GM23338 (cell line): ENCODE measurements at regions not wholly inside any gene's neighbourhood (a gene's known extent, or its start where the extent isn't known, plus 50 kb on each side); places are given as distances from the start of the nearest gene placed in this dataset.
"Not testable (repeated sequence)": the region's sequence is repeated elsewhere in the genome, so short reads cannot be mapped to it uniquely, and the experiment has no call there.

ENCODE experiments used
- ATAC-seq: fragments of 200-7000 bp; cut with Tn5 transposase; 3 replicates; pipeline ENCODE4 v1.9.1; 2020
- DNase-seq: peaks from one replicate; pipeline ENCODE4 v3.0.0-alpha.2; 2015; ENCODE audit warnings: low spot score
- H2AFZ ChIP-seq: fragments of 200-600 bp; sonication (generic); 2 replicates; pipeline ENCODE4 v1.8.0; 2016; ENCODE audit warnings: antibody characterized with exemption, mild to moderate bottlenecking, moderate library complexity
- H3F3A ChIP-seq: fragments of 200-600 bp; sonication (generic); replicated peaks from 2 replicates; pipeline ENCODE4 v1.8.0; 2017; ENCODE audit warnings: antibody characterized with exemption, mixed run types, low read depth
- H3K27ac ChIP-seq: fragments of 200-600 bp; sonication (generic); 2 replicates; pipeline ENCODE4 v1.6.1; 2016; ENCODE audit warnings: low read depth
- H3K27me3 ChIP-seq: fragments of 200-600 bp; sonication (generic); 2 replicates; pipeline ENCODE4 v1.8.0; 2016; ENCODE audit warnings: mild to moderate bottlenecking, mixed run types, moderate library complexity; ENCODE audit not compliant: insufficient read depth
- H3K36me3 ChIP-seq: fragments of 200-600 bp; sonication (generic); 2 replicates; pipeline ENCODE4 v1.8.0; 2016; ENCODE audit warnings: mild to moderate bottlenecking; ENCODE audit not compliant: insufficient read depth
- H3K4me1 ChIP-seq: fragments of 200-600 bp; sonication (generic); 2 replicates; pipeline ENCODE4 v1.8.0; 2016; ENCODE audit warnings: mild to moderate bottlenecking, moderate library complexity; ENCODE audit not compliant: insufficient read depth
- H3K4me2 ChIP-seq: fragments of 200-600 bp; sonication (generic); 2 replicates; pipeline ENCODE4 v1.7.1; 2017; ENCODE audit warnings: mixed run types
- H3K4me3 ChIP-seq: fragments of 200-600 bp; sonication (generic); 2 replicates; pipeline ENCODE4 v1.6.1; 2016; ENCODE audit warnings: mixed run types
- H3K79me2 ChIP-seq: fragments of 200-600 bp; sonication (generic); replicated peaks from 2 replicates; pipeline ENCODE4 v1.8.0; 2017; ENCODE audit warnings: mild to moderate bottlenecking; ENCODE audit not compliant: insufficient read depth
- H3K9me2 ChIP-seq: fragments of 200-600 bp; sonication (generic); 2 replicates; pipeline ENCODE4 v1.8.0; 2017; ENCODE audit not compliant: insufficient read depth
- H4K20me1 ChIP-seq: fragments of 200-600 bp; sonication (generic); replicated peaks from 2 replicates; pipeline ENCODE4 v1.8.0; 2017; ENCODE audit warnings: mild to moderate bottlenecking; ENCODE audit not compliant: insufficient read depth
- H3K27ac Mint-ChIP-seq: 2 replicates; pipeline ENCODE4 v1.8.0; 2020; ENCODE audit warnings: inconsistent platforms, mild to moderate bottlenecking, moderate library complexity, mixed read lengths
- H3K27me3 Mint-ChIP-seq: 3 replicates; pipeline ENCODE4 v1.8.0; 2022; ENCODE audit warnings: low read depth, mild to moderate bottlenecking, moderate library complexity, mixed read lengths, inconsistent platforms; ENCODE audit not compliant: insufficient read depth, poor library complexity
- H3K36me3 Mint-ChIP-seq: 3 replicates; pipeline ENCODE4 v1.8.0; 2021; ENCODE audit warnings: low read depth, mild to moderate bottlenecking, inconsistent platforms, moderate library complexity, mixed read lengths
- H3K4me1 Mint-ChIP-seq: 3 replicates; pipeline ENCODE4 v1.8.0; 2020; ENCODE audit warnings: mild to moderate bottlenecking, inconsistent platforms, mixed read lengths
- H3K4me3 Mint-ChIP-seq: 3 replicates; pipeline ENCODE4 v1.8.0; 2021; ENCODE audit warnings: moderate library complexity, mild to moderate bottlenecking, inconsistent platforms, mixed read lengths
- H3K9me3 Mint-ChIP-seq: 3 replicates; pipeline ENCODE4 v1.8.0; 2020; ENCODE audit warnings: moderate library complexity, mild to moderate bottlenecking, inconsistent platforms, mixed read lengths
- CREB1 ChIP-seq: fragments of 250-450 bp; sonication (Bioruptor Pico); IDR thresholded peaks from 2 replicates; pipeline ENCODE4 v1.5.0; 2020; ENCODE audit warnings: low read depth, mild to moderate bottlenecking, moderate library complexity
- ETS1 ChIP-seq: IDR thresholded peaks from 2 replicates; pipeline ENCODE4 v1.6.1; 2016; ENCODE audit warnings: antibody characterized with exemption
- EZH2 ChIP-seq: fragments of 200-600 bp; sonication (generic); IDR thresholded peaks from one replicate; pipeline ENCODE4 v1.8.0; 2017; ENCODE audit warnings: antibody characterized with exemption, mild to moderate bottlenecking, low read depth; ENCODE audit not compliant: unreplicated experiment
- EZH2phosphoT487 ChIP-seq: fragments of 200-600 bp; sonication (generic); IDR thresholded peaks from one replicate; pipeline ENCODE4 v1.8.1; 2018; ENCODE audit warnings: antibody characterized with exemption; ENCODE audit not compliant: unreplicated experiment
- JUNB ChIP-seq: IDR thresholded peaks from one replicate; pipeline ENCODE4 v1.6.1; 2016; ENCODE audit warnings: antibody characterized with exemption; ENCODE audit not compliant: unreplicated experiment
- NANOG ChIP-seq: IDR thresholded peaks from 2 replicates; pipeline ENCODE4 v1.6.1; 2016; ENCODE audit warnings: antibody characterized with exemption, borderline replicate concordance
- POLR2AphosphoS5 ChIP-seq: IDR thresholded peaks from 2 replicates; pipeline ENCODE4 v1.6.1; 2016; ENCODE audit warnings: antibody characterized with exemption, low read depth
- REST ChIP-seq: IDR thresholded peaks from one replicate; pipeline ENCODE4 v1.6.1; 2018; ENCODE audit warnings: antibody characterized with exemption; ENCODE audit not compliant: unreplicated experiment
- STAT1 ChIP-seq: IDR thresholded peaks from one replicate; pipeline ENCODE4 v1.6.1; 2016; ENCODE audit warnings: antibody characterized with exemption; ENCODE audit not compliant: unreplicated experiment
- ZNF114 ChIP-seq: fragments of 250-450 bp; sonication (Bioruptor Pico); IDR thresholded peaks from 2 replicates; pipeline ENCODE4 v1.5.0; 2020; ENCODE audit warnings: mild to moderate bottlenecking, moderate library complexity
- ZNF331 ChIP-seq: fragments of 250-450 bp; sonication (Bioruptor Pico); IDR thresholded peaks from 2 replicates; pipeline ENCODE4 v1.5.0; 2020; ENCODE audit warnings: low read depth, mild to moderate bottlenecking, moderate library complexity
- ZNF462 ChIP-seq: fragments of 250-450 bp; sonication (Bioruptor Pico); IDR thresholded peaks from 2 replicates; pipeline ENCODE4 v1.5.0; 2020; ENCODE audit warnings: mild to moderate bottlenecking, moderate library complexity

GRCh38 chr4:130033657-130034056 is 937.7 kb downstream of the C4orf33 start:
- not testable (repeated sequence) for H4K20me1 ChIP-seq, H3K79me2 ChIP-seq, H3K9me2 ChIP-seq, H3K27me3 ChIP-seq, H3K4me3 ChIP-seq, H3K4me2 ChIP-seq, H2AFZ ChIP-seq, H3K36me3 ChIP-seq, DNase-seq, H3K4me3 Mint-ChIP-seq, H3K27me3 Mint-ChIP-seq, H3K27ac ChIP-seq, H3F3A ChIP-seq, ATAC-seq, H3K27ac Mint-ChIP-seq
- H3K9me3 Mint-ChIP-seq: peaks cover 13% of the 10 kb centered on the region; the same call in 2 of the 3 replicates
- peaks cover 34% of the 10 kb centered on the region for H3K4me1 ChIP-seq
- peaks cover 76% of the 10 kb centered on the region for H3K36me3 Mint-ChIP-seq
- H3K4me1 Mint-ChIP-seq: peaks cover 27% of the 10 kb centered on the region

- Histone ChIP-seq H3K27ac (no peak overlapping the region), H2AFZ (no peak overlapping the region), H3K9me2 (peaks cover 7% of the 10 kb centered on the region; the same call in 1 of the 2 replicates), H4K20me1 (no peaks in the 10 kb centered on the region), H3K79me2 (no peaks in the 10 kb centered on the region), H3K36me3 (no peaks in the 10 kb centered on the region), H3K4me3 (no peak overlapping the region), H3K4me1 (peaks cover 23% of the 10 kb centered on the region), H3F3A (no peaks in the 10 kb centered on the region), H3K4me2 (no peak overlapping the region), H3K27me3 (no peaks in the 10 kb centered on the region)
- Mint-ChIP-seq H3K9me3 (peaks cover 13% of the 10 kb centered on the region; the same call in 2 of the 3 replicates), H3K36me3 (peaks cover 79% of the 10 kb centered on the region), H3K4me1 (peaks cover 18% of the 10 kb centered on the region), H3K27me3 (peaks cover 3% of the 10 kb centered on the region), H3K4me3 (no peak overlapping the region), H3K27ac (no peak overlapping the region)
- no peak for TF ChIP-seq ZNF462
- no peak for TF ChIP-seq POLR2AphosphoS5
- TF ChIP-seq EZH2phosphoT487: no peak
- TF ChIP-seq NANOG: no peak
- no peak for TF ChIP-seq EZH2
- no peak for TF ChIP-seq ETS1
- TF ChIP-seq CREB1 (CRISPR knock-in tag): no peak
- TF ChIP-seq STAT1: no peak
- no peak for TF ChIP-seq REST
- TF ChIP-seq ZNF331 (CRISPR knock-in tag): no peak
- no peak for TF ChIP-seq ZNF114 (CRISPR knock-in tag)
- TF ChIP-seq JUNB: no peak
- ATAC-seq (no peak), DNase-seq (no peak)
These were observed 938.9 kb downstream of the C4orf33 start for GRCh38 chr4:130034876-130035275.
